Transverse colon (tissue), 4 donors: ENCODE measurements at regions not wholly inside any gene's neighbourhood (a gene's known extent, or its start where the extent isn't known, plus 50 kb on each side); places are given as distances from the start of the nearest gene placed in this dataset.
"Not testable (repeated sequence)": the region's sequence is repeated elsewhere in the genome, so short reads cannot be mapped to it uniquely, and the experiment has no call there.

Experiments used
- CTCF ChIP-seq, 5 experiments: fragments of 200-600 bp in 3 of 5; fragments of 450-650 bp in 2 of 5; sonication (generic) in 3 of 5; IDR thresholded peaks; 1 replicate in 2 of 5; 2 replicates in 3 of 5; pipeline ENCODE4 v1.5.1; 2016 to 2017; ENCODE audit warnings: antibody characterized with exemption in 5 of 5, inconsistent platforms in 3 of 5, mild to moderate bottlenecking in 2 of 5, moderate library complexity in 1 of 5
- POLR2AphosphoS5 ChIP-seq, 3 donors: sonication (generic); formaldehyde crosslinking; IDR thresholded peaks; one replicate each; pipeline ENCODE4 v1.6.1; 2016; ENCODE audit warnings: antibody characterized with exemption in 3 of 3

GRCh38 chr16:88241404-88242311 is 141.1 kb upstream of the ZNF469 start:
- not testable (repeated sequence) for TF ChIP-seq CTCF, POLR2AphosphoS5 (IDR thresholded peaks at IDR 0.05)
